Subcutaneous abdominal adipose tissue (tissue), 5 donors: ENCODE measurements at regions not wholly inside any gene's neighbourhood (a gene's known extent, or its start where the extent isn't known, plus 50 kb on each side); places are given as distances from the start of the nearest gene placed in this dataset.
A peak's percentile ranks its signal among the peaks of the same experiment; 100 is the strongest.

Experiments
- H3K27ac ChIP-seq: one replicate; pipeline ENCODE4 v1.7.0; 2013; ENCODE audit warnings: low read depth, mild to moderate bottlenecking, inconsistent platforms, low read length, moderate library complexity
- H3K27me3 ChIP-seq, 5 donors: one replicate each; pipeline ENCODE4 v1.7.0; 2013; ENCODE audit warnings: low read length in 5 of 5, inconsistent platforms in 1 of 5; ENCODE audit not compliant: control insufficient read depth in 5 of 5, insufficient read depth in 4 of 5
- H3K36me3 ChIP-seq, 5 donors: one replicate each; pipeline ENCODE4 v1.7.0; 2013; ENCODE audit warnings: low read length in 5 of 5; ENCODE audit not compliant: control insufficient read depth in 5 of 5, insufficient read depth in 5 of 5
- H3K4me1 ChIP-seq, 5 donors: one replicate each; pipeline ENCODE4 v1.7.0; 2013; ENCODE audit warnings: low read length in 5 of 5, mild to moderate bottlenecking in 3 of 5, moderate library complexity in 1 of 5; ENCODE audit not compliant: control insufficient read depth in 5 of 5, insufficient read depth in 5 of 5
- H3K4me3 ChIP-seq, 5 donors: one replicate each; pipeline ENCODE4 v1.7.0; 2013; ENCODE audit warnings: low read length in 5 of 5, low read depth in 1 of 5
- H3K9ac ChIP-seq, 5 donors: one replicate each; pipeline ENCODE4 v1.7.0; 2013; ENCODE audit warnings: low read length in 5 of 5, mild to moderate bottlenecking in 4 of 5, moderate library complexity in 3 of 5
- H3K9me3 ChIP-seq, 5 donors: one replicate each; pipeline ENCODE4 v1.7.0; 2013; ENCODE audit warnings: low read length in 5 of 5; ENCODE audit not compliant: control insufficient read depth in 5 of 5
- donor health status: healthy.
- donor health status: healthy.
- donor health status: healthy.
- donor health status: healthy.
- donor health status: healthy.

DNA sequence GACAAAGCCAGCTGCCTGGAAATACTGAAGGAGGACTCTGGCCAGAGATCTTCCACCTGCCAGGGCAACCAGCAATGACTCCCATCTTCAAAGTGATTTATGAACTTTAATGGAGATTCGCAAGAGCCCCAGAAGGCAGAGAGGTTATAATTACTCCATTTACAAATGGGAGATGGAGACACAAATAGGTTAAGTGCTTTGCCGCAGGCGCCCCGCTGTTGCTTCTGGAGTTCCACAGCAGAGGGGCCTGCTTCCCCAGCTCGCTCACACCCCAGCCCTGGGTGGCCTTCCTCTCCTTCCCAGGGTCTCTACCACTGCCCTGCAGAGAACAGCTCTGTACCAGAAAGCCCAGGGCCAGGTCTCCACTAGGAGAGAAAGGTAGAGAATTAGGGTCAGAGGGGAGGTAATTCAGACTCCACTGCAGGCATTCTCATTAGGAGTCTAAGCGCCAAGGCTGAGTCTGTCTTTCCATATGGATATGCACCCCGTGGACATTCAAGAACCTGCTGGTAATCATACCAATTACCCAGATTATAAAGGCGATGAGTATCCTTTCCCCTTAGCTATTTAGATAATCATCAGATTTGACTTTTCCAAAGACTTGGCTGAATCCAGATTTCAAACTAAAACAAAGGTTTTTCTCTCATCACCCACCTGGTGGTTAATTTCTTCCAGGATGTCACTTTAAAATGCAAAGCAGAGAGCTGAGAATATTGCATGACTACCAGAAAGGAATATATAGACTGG is 157.6 kb upstream of the TUT7 start:
- Histone ChIP-seq H3K9ac (no peak overlapping the region), H3K36me3 (no peaks in the 10 kb centered on the region), H3K9me3 (no peaks in the 10 kb centered on the region), H3K4me1 (no peaks in the 10 kb centered on the region), H3K27me3 (no peaks in the 10 kb centered on the region), H3K4me3 (no peak overlapping the region), H3K27ac (no peak overlapping the region)

DNA sequence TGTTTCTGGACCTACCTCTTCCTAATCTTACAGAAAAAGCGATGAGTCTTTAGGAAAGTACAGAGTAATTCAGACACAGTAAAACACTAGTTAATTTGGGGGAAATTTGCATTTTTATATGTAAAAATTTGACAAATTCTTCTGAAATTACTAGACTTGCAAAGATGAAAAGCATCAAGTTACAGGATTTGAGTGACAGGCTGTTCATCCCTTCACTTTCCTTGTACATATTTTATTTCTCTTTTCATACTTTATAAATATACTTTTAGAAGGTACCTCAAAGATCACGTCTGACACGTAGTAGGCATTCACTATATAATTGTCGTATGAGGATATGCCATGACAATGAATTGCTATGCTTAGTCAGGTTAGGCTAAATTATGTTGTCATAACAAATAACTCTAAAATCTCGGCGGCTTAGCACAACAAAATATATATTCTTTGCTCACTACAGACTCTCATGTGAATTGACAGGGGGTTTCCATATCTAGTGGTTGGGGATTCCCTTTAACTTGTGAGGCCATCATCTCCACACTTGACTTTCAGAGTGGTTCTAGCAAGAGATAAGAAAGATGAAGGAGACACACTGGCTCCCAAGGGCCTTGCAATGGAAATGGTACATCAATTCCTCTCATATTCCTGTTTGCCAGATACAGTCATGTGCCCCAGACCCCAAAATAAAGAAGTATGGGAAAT is 154.1 kb upstream of the TUT7 start:
- H3K9me3 ChIP-seq: no peaks in the 10 kb centered on the region
- H3K36me3 ChIP-seq: no peaks in the 10 kb centered on the region
- H3K27ac ChIP-seq: no peak overlapping the region
- no peaks in the 10 kb centered on the region for H3K27me3 ChIP-seq
- no peak overlapping the region for H3K9ac ChIP-seq
- H3K4me3 ChIP-seq: no peak overlapping the region
- H3K4me1 ChIP-seq: no peaks in the 10 kb centered on the region

DNA sequence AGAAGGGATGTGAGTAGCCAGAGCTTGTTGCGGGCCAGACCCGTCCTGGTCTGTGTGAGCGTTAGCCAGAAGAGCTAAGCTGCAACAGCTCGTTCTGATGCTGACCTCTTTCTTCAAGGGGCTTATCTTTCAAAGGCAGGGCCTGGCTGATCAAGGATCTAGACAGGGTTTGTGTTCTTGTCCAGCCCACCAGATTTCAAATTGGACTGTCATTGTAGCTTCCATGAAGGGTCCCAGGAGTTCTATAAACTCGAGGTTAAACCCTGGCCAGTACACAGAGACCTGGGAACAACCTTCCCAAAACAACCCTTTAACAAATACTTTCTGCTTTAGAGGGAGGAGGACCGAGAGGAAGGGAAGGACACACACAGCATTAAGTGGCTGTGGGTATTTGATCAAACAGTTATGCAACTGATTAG is 153.0 kb upstream of the TUT7 start:
- Histone ChIP-seq H3K9me3 (no peaks in the 10 kb centered on the region), H3K4me1 (no peaks in the 10 kb centered on the region), H3K4me3 (no peak overlapping the region), H3K27ac (no peak overlapping the region), H3K9ac (no peak overlapping the region), H3K27me3 (no peaks in the 10 kb centered on the region), H3K36me3 (no peaks in the 10 kb centered on the region)

DNA sequence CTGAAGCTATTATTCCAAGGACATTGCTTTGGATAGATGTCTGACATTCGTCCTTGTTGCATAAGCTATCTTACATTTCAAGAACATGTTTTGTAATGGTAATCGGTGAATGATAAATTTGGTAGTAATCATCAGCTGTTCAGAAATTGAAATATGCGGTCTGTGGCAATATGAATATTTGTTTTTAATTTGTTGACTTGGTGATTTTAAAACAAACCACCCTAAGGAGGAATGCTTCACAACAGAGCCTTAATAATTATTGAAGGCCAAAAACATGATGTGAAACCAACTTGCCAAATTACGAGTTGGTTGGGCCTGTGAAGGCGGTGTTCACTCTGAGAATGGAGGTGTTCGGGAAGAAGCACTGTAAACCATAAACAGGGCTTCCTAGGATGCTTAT is 149.7 kb upstream of the TUT7 start:
- H3K9ac ChIP-seq: no peak overlapping the region
- no peak overlapping the region for H3K27ac ChIP-seq
- no peaks in the 10 kb centered on the region for H3K36me3 ChIP-seq
- no peaks in the 10 kb centered on the region for H3K9me3 ChIP-seq
- H3K27me3 ChIP-seq: no peaks in the 10 kb centered on the region
- no peak overlapping the region for H3K4me3 ChIP-seq
- H3K4me1 ChIP-seq: peaks cover 0 to 16% (median 2%) of the 10 kb centered on the region in 5 donors

DNA sequence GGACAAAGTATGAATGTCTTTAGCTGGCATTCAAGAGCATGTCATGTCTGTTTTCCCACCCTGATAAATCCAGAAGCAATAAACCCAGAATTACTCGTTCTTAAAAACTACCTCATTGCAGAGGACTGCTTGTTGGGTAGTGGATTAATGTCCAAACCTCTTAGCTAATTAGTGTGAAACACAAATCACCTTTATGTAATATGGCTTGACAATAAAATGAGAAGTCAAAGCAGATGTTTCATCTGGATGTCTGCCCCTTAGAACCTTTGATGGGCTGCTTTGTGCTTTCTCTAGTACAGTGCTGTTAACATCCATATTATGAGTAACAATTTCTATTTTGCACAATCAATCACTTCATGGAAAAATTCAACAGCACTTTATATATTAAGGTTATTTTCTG is 149.1 kb upstream of the TUT7 start:
- H3K4me3 ChIP-seq: no peak overlapping the region
- peaks cover 0 to 16% (median 2%) of the 10 kb centered on the region in 5 donors for H3K4me1 ChIP-seq
- no peak overlapping the region for H3K27ac ChIP-seq
- H3K27me3 ChIP-seq: no peaks in the 10 kb centered on the region
- no peak overlapping the region for H3K9ac ChIP-seq
- H3K36me3 ChIP-seq: no peaks in the 10 kb centered on the region
- H3K9me3 ChIP-seq: no peaks in the 10 kb centered on the region

DNA sequence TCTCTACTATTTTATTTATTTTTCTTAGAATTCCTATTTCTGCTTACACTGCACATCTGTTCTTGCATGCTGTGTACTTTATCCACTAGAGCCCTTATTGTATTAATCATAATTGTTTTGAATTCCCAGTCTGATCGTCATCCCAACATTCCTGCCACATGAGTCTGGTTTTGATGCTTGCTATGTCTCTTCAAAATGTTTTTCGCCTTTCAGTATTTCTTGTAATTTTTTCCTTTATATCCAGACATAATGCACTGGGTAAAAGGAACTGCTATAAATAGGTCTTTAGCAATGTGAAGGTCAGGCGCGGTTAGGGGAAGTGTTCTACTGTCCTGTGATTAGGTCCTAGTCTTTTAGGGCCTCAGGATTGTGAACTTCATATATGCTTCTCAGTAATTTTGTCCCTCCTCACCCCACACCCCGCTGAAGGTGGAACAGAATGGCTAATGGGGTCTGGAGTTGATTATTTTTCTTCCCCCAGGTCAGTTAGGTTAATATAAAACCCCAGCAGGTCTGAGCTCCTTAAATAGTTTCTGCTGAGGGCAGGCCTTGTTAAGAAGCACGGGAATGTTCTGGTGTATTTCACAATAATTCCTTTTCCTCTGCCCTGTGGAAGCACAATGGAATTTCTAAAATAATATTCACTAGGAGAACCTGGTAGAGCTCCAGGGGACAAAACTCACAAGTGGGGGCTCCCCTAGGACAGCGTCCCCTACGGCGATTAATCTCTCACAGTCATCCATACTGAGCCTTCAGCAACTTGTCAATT is 146.6 kb upstream of the TUT7 start:
- Histone ChIP-seq H3K27ac (peak overlapping the region; percentile 27), H3K27me3 (no peaks in the 10 kb centered on the region), H3K36me3 (no peaks in the 10 kb centered on the region), H3K9ac (peak overlapping the region in 1 of 5 donors; percentile 11), H3K9me3 (no peaks in the 10 kb centered on the region), H3K4me3 (no peak overlapping the region), H3K4me1 (peaks cover 0 to 16% (median 2%) of the 10 kb centered on the region in 5 donors)

DNA sequence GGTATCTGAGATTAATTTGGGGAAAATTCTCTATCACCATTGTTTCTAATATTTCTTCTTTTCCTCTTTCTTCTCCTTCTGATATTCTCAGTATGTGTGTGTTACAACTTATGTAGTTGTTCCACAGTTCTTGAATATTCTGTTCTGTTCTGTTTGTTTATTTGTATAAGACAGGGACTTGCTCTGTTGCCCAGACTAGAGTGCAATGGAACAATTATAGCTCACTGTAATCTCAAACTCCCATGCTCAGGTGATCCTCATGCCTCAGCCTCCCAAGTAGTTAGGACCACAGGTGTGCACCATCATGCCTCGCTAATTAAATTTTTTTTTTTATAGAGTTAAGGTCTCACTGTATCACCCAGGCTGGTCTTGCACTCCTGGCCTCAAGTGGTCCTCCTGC is 145.8 kb upstream of the TUT7 start:
- Histone ChIP-seq H3K4me1 (peaks cover 0 to 16% (median 2%) of the 10 kb centered on the region in 5 donors), H3K9ac (no peak overlapping the region), H3K36me3 (no peaks in the 10 kb centered on the region), H3K27me3 (no peaks in the 10 kb centered on the region), H3K9me3 (no peaks in the 10 kb centered on the region), H3K4me3 (no peak overlapping the region), H3K27ac (no peak overlapping the region)

DNA sequence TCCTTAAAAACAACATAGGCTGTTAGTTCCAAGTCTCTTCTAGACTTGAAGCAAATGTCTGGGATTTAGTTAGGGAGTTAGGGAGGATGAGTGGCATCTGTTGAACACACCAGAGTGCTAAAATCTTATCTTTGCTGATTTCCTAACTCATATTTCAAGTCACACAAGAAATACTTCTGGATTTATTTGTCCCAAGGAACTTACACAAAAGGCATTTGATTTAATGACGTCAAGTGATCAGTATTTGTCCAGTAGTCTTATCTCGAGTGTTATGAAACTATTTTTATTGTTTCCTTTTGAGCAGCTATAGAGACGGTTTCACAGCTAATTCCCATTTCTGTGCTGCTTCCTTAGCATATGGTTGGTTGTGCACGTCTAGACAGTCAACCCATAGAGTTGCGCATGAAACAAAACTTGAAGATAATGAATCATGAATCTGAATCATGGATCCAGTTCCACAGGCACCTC is 140.5 kb upstream of the TUT7 start:
- Histone ChIP-seq H3K36me3 (no peaks in the 10 kb centered on the region), H3K9ac (no peak overlapping the region), H3K27ac (no peak overlapping the region), H3K27me3 (no peaks in the 10 kb centered on the region), H3K9me3 (no peaks in the 10 kb centered on the region), H3K4me1 (no peaks in the 10 kb centered on the region), H3K4me3 (no peak overlapping the region)

DNA sequence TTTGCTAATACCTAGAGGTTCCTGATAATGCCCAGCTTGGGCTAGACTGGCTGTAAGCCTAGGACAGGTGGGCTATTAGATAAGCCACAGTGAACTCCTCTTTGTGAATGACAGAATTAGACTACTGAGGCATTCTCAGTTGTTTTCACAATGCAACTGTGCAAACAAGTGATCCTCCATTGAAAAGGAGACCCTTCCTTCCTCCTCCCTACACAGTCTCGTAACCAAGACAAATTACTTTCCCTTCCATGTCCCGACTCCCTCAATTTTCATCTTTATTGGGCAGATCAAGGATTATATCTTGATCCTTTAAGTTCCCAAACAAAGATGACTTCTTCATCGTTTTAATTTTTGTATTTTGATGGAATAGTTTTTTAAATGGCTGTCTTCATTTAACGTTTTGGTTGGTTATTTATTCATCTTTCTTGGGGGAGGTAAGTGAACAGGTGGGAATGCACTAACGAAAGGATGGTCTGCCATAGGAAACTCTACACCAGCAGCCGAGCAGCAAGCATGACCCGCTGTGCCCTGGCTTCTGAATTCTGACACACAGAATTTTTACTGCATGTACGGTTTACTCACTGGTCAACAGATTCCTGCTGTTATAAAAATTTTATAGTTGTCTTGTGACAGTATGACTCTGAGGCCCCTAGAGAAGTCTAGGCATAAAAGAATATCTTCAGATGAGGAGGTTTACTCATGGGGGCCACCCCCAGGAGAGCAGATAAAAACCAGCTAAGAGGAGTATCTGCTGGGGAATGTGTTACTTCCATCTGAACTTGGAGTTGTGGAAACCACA is 137.5 kb upstream of the TUT7 start:
- Histone ChIP-seq H3K9ac (no peak overlapping the region), H3K4me3 (no peak overlapping the region), H3K27me3 (no peaks in the 10 kb centered on the region), H3K27ac (no peak overlapping the region), H3K4me1 (no peaks in the 10 kb centered on the region), H3K36me3 (no peaks in the 10 kb centered on the region), H3K9me3 (no peaks in the 10 kb centered on the region)
